GM23338 (cell line): ENCODE measurements at regions not wholly inside any gene's neighbourhood (a gene's known extent, or its start where the extent isn't known, plus 50 kb on each side); places are given as distances from the start of the nearest gene placed in this dataset.
"Not testable (repeated sequence)": the region's sequence is repeated elsewhere in the genome, so short reads cannot be mapped to it uniquely, and the experiment has no call there.

Source experiments
- ATAC-seq: fragments of 200-7000 bp; cut with Tn5 transposase; 3 replicates; pipeline ENCODE4 v1.9.1; 2020
- DNase-seq: peaks from one replicate; pipeline ENCODE4 v3.0.0-alpha.2; 2015; ENCODE audit warnings: low spot score
- H2AFZ ChIP-seq: fragments of 200-600 bp; sonication (generic); 2 replicates; pipeline ENCODE4 v1.8.0; 2016; ENCODE audit warnings: antibody characterized with exemption, mild to moderate bottlenecking, moderate library complexity
- H3F3A ChIP-seq: fragments of 200-600 bp; sonication (generic); replicated peaks from 2 replicates; pipeline ENCODE4 v1.8.0; 2017; ENCODE audit warnings: antibody characterized with exemption, mixed run types, low read depth
- H3K27ac ChIP-seq: fragments of 200-600 bp; sonication (generic); 2 replicates; pipeline ENCODE4 v1.6.1; 2016; ENCODE audit warnings: low read depth
- H3K27me3 ChIP-seq: fragments of 200-600 bp; sonication (generic); 2 replicates; pipeline ENCODE4 v1.8.0; 2016; ENCODE audit warnings: mild to moderate bottlenecking, mixed run types, moderate library complexity; ENCODE audit not compliant: insufficient read depth
- H3K36me3 ChIP-seq: fragments of 200-600 bp; sonication (generic); 2 replicates; pipeline ENCODE4 v1.8.0; 2016; ENCODE audit warnings: mild to moderate bottlenecking; ENCODE audit not compliant: insufficient read depth
- H3K4me1 ChIP-seq: fragments of 200-600 bp; sonication (generic); 2 replicates; pipeline ENCODE4 v1.8.0; 2016; ENCODE audit warnings: mild to moderate bottlenecking, moderate library complexity; ENCODE audit not compliant: insufficient read depth
- H3K4me2 ChIP-seq: fragments of 200-600 bp; sonication (generic); 2 replicates; pipeline ENCODE4 v1.7.1; 2017; ENCODE audit warnings: mixed run types
- H3K4me3 ChIP-seq: fragments of 200-600 bp; sonication (generic); 2 replicates; pipeline ENCODE4 v1.6.1; 2016; ENCODE audit warnings: mixed run types
- H3K79me2 ChIP-seq: fragments of 200-600 bp; sonication (generic); replicated peaks from 2 replicates; pipeline ENCODE4 v1.8.0; 2017; ENCODE audit warnings: mild to moderate bottlenecking; ENCODE audit not compliant: insufficient read depth
- H3K9me2 ChIP-seq: fragments of 200-600 bp; sonication (generic); 2 replicates; pipeline ENCODE4 v1.8.0; 2017; ENCODE audit not compliant: insufficient read depth
- H4K20me1 ChIP-seq: fragments of 200-600 bp; sonication (generic); replicated peaks from 2 replicates; pipeline ENCODE4 v1.8.0; 2017; ENCODE audit warnings: mild to moderate bottlenecking; ENCODE audit not compliant: insufficient read depth
- H3K27ac Mint-ChIP-seq: 2 replicates; pipeline ENCODE4 v1.8.0; 2020; ENCODE audit warnings: inconsistent platforms, mild to moderate bottlenecking, moderate library complexity, mixed read lengths
- H3K27me3 Mint-ChIP-seq: 3 replicates; pipeline ENCODE4 v1.8.0; 2022; ENCODE audit warnings: low read depth, mild to moderate bottlenecking, moderate library complexity, mixed read lengths, inconsistent platforms; ENCODE audit not compliant: insufficient read depth, poor library complexity
- H3K36me3 Mint-ChIP-seq: 3 replicates; pipeline ENCODE4 v1.8.0; 2021; ENCODE audit warnings: low read depth, mild to moderate bottlenecking, inconsistent platforms, moderate library complexity, mixed read lengths
- H3K4me1 Mint-ChIP-seq: 3 replicates; pipeline ENCODE4 v1.8.0; 2020; ENCODE audit warnings: mild to moderate bottlenecking, inconsistent platforms, mixed read lengths
- H3K4me3 Mint-ChIP-seq: 3 replicates; pipeline ENCODE4 v1.8.0; 2021; ENCODE audit warnings: moderate library complexity, mild to moderate bottlenecking, inconsistent platforms, mixed read lengths
- H3K9me3 Mint-ChIP-seq: 3 replicates; pipeline ENCODE4 v1.8.0; 2020; ENCODE audit warnings: moderate library complexity, mild to moderate bottlenecking, inconsistent platforms, mixed read lengths
- TF ChIP-seq, protein P1 (sequence below), 2 experiments: fragments of 200-600 bp in 1 of 2; sonication (generic) in 1 of 2; conservative IDR thresholded peaks; 2 replicates each; pipeline versions ENCODE4 v1.5.1 to v1.6.1; 2016 to 2017; ENCODE audit warnings: antibody characterized with exemption in 2 of 2, low read depth in 2 of 2, mild to moderate bottlenecking in 2 of 2, moderate library complexity in 1 of 2

DNA sequence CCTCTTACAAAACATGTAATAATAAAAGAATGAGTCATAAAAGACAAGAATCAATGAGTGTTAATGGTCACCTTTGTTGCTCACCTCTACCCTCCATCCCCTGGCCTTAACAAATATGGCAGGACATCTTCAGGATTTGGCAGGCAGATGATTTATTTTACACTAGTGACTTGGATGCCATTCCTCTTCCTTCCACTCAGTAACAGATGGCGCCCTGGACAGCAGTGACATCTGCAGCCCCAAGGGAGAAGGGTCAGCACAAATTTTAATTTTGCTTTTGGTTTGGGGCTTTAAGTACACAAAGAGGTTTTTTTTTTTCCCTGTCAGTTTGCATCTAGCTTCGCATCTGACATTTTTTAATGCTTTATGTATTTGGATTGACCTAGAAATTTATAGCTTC lies 188.9 kb downstream of the ZNF92 start:
- not testable (repeated sequence) for H4K20me1 ChIP-seq, H3F3A ChIP-seq, H3K4me1 ChIP-seq, H2AFZ ChIP-seq, H3K27ac ChIP-seq, H3K27me3 Mint-ChIP-seq, H3K4me2 ChIP-seq, H3K27ac Mint-ChIP-seq, H3K9me3 Mint-ChIP-seq, H3K36me3 Mint-ChIP-seq, H3K4me3 ChIP-seq, DNase-seq, H3K9me2 ChIP-seq, H3K27me3 ChIP-seq, H3K79me2 ChIP-seq, H3K4me3 Mint-ChIP-seq, H3K4me1 Mint-ChIP-seq, H3K36me3 ChIP-seq
- TF ChIP-seq, protein P1, sequence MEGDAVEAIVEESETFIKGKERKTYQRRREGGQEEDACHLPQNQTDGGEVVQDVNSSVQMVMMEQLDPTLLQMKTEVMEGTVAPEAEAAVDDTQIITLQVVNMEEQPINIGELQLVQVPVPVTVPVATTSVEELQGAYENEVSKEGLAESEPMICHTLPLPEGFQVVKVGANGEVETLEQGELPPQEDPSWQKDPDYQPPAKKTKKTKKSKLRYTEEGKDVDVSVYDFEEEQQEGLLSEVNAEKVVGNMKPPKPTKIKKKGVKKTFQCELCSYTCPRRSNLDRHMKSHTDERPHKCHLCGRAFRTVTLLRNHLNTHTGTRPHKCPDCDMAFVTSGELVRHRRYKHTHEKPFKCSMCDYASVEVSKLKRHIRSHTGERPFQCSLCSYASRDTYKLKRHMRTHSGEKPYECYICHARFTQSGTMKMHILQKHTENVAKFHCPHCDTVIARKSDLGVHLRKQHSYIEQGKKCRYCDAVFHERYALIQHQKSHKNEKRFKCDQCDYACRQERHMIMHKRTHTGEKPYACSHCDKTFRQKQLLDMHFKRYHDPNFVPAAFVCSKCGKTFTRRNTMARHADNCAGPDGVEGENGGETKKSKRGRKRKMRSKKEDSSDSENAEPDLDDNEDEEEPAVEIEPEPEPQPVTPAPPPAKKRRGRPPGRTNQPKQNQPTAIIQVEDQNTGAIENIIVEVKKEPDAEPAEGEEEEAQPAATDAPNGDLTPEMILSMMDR (conservative IDR thresholded peaks at IDR 0.05; ENCODE audit: low read depth in 2 of 2), result peak in 1 of 2 experiments; percentile 50; a peak in 2 of 4 replicates
- peak; percentile 96 for ATAC-seq

DNA sequence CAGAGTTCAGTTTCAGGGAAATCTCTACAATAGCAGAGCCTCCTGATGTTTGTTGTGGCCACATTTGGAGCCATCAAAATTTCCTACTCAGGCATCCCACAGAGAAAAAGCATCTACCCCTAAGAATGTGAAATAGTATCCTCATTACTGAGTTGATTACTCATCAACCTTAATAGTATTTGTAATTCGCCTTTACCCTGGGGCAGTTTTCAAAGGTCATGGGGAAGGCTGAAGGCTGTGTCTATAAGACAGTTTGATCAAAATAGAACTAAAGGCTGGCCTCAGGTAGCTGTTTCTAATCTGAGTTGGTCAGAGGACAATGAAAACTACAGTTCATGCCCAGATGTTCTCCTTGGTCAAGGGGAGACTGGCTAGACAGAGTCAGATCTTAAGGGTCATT lies 189.7 kb downstream of the ZNF92 start:
- not testable (repeated sequence) for H3K4me1 ChIP-seq, H4K20me1 ChIP-seq, H3K27me3 Mint-ChIP-seq, H3K9me3 Mint-ChIP-seq, H3K27me3 ChIP-seq, H3K79me2 ChIP-seq, H2AFZ ChIP-seq, H3K36me3 ChIP-seq, H3F3A ChIP-seq, H3K4me2 ChIP-seq, H3K4me1 Mint-ChIP-seq, H3K27ac ChIP-seq, H3K9me2 ChIP-seq, H3K27ac Mint-ChIP-seq, H3K36me3 Mint-ChIP-seq, H3K4me3 ChIP-seq, H3K4me3 Mint-ChIP-seq, ATAC-seq, DNase-seq

DNA sequence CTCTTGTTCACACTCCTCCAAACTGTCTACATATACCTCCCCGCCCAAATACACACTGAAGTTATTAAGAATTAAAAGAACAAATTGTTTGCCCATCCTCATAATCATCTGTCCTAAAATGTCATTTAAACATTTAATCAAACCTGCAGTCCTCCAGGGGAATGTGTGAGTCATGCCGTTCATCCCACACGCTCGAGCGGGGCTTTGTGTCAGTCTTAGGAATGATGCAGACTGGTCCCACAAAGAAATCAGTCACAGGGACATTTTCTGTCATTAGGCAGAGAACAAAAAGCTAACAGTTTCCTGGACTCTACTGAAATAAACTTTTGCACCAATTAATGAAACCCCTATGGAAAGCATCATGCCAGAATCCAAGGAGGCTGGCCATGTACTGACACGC lies 194.6 kb downstream of the ZNF92 start:
- H3K4me2 ChIP-seq, ATAC-seq, H3K27me3 ChIP-seq, H3K79me2 ChIP-seq, H4K20me1 ChIP-seq, H3K36me3 ChIP-seq, H3K36me3 Mint-ChIP-seq, H3K4me3 ChIP-seq, H3K4me1 ChIP-seq, DNase-seq, H3K4me1 Mint-ChIP-seq, H3K27ac Mint-ChIP-seq, H3K9me3 Mint-ChIP-seq, H3K9me2 ChIP-seq, H3F3A ChIP-seq, H3K27ac ChIP-seq, H3K4me3 Mint-ChIP-seq, H3K27me3 Mint-ChIP-seq, H2AFZ ChIP-seq: not testable (repeated sequence)

DNA sequence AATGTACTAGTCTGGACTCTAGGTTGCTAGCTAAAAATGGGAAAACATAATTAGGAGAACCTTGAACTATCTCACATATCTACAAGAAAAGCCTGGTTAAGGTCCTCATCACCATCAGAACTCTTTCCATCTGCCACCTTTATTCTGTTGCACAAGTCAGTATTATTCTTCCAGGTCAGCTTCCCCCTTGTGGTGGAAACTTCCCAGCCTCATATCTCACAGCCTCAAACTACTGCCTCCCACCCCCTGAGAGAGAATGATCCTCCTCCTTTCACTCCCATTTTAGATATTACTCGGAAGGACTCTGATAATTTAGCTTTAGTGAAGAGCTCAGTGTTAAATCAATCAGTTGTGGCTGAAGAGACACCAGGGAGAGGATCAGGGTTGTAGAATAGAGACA lies 197.3 kb downstream of the ZNF92 start:
- not testable (repeated sequence) for H3K79me2 ChIP-seq, H2AFZ ChIP-seq, H3K4me1 ChIP-seq, H3K4me2 ChIP-seq, H3K36me3 Mint-ChIP-seq, H3K4me3 ChIP-seq, H3K27me3 ChIP-seq, H3F3A ChIP-seq, H3K4me1 Mint-ChIP-seq, H3K27ac Mint-ChIP-seq, ATAC-seq, DNase-seq, H3K27ac ChIP-seq, H4K20me1 ChIP-seq, H3K9me2 ChIP-seq, H3K4me3 Mint-ChIP-seq, H3K36me3 ChIP-seq, H3K9me3 Mint-ChIP-seq, H3K27me3 Mint-ChIP-seq
